HG02981 (cell line): ENCODE measurements at regions not wholly inside any gene's neighbourhood (a gene's known extent, or its start where the extent isn't known, plus 50 kb on each side); places are given as distances from the start of the nearest gene placed in this dataset.

Experiments used
- ATAC-seq: cut with Tn5 transposase; IDR thresholded peaks from one replicate; pipeline ENCODE4 v1.9.1; 2021; ENCODE audit warnings: mild to moderate bottlenecking, moderate library complexity; ENCODE audit not compliant: unreplicated experiment

DNA sequence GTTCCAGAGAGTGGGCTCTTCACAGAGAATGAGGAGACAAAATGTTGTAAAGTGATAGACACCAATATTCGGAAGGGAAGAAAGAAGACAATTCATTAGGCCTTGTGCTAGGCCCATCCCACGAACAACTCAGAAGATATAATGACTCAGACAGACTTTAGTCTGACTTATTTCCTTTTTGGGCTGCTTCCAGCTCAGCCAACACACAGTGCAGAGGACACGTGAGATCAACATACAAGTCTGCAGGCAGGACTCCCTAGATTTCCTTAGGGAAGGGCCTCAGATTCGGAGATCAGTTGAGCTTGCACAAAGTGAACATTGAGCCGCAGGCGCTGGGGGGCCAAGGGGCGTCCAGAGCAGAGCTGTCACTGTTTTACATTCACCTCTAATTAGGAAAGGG lies 290.7 kb upstream of the TENM3 start:
- ATAC-seq, result no peak

DNA sequence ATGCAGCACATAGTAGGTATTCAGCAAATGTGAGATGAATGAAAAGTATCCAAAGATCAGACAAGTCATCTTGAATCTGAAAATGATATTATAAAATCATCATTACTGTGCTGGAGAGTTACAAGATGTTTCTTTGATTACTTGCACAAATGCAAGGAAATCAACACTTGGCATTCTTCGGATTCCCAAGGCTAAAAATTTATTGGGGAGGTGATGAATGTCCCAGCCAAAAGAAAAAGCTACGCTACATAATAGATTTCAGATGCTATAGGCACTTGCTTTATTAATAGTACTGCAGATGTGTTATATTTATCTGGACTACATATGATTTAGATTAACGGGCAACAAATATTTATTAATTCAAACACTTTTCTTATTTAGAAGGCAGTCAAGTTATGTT lies 286.7 kb upstream of the TENM3 start:
- no peak for ATAC-seq

DNA sequence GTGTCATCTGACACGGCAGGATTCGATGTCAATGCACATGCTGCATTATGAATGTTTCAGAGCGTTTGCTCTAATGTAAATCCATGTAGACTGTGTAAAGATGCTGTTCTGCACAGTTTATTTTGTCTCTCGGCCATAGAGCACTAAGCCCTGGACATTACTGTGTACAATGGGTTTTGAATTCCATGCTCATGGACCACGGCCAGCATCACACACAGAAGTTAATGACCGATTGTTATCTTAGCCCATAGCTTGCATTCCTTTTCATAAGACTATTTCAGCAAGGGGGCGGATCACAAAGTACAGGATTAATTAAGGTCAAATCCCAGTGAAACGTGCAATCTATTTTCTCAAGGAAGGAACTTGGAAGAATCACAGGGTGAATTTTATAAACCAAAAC lies 286.1 kb upstream of the TENM3 start:
- ATAC-seq, result no peak

DNA sequence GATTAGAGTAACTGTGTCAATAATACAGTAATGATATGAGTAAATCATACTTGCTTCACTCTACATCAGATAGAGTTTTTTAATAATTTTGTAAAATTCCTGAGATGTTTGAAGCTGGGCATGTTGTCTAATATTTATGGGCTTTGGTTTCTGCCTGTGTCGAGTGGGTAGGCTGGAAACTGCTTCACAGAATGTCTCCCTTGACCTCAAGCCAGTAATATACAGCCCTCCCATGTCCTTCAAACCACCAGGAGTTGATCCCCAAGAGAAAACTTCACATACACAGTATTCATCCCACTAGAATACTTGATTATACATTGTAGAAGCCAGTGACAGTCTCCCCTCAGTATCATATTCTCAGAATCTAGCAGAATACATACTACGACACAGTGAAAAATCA lies 284.8 kb upstream of the TENM3 start:
- no peak for ATAC-seq

GRCh38 chr4:181959121-181959520 lies 284.1 kb upstream of the TENM3 start:
- ATAC-seq, result no peak

GRCh38 chr4:181960384-181960783 lies 282.8 kb upstream of the TENM3 start:
- ATAC-seq, result no peak

DNA sequence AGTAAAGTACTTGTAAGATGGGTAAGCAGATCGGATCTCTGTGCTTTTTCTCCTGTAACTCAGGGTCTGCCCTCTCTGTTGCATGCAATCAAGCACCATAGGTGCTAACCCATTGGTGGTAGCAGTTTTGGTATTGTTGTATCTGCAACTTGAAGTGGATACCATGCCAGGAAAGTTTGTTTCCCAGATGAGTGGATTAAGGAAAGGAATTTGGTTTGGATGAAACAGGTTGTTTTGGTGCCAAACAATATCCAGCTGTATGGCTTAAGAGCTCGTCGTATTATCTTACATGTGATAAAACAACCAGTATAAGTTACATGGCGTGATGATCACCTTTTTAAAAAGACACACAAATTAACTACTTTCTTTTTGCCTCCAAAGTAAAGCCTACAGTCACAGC lies 280.9 kb upstream of the TENM3 start:
- no peak for ATAC-seq

GRCh38 chr4:181964731-181965130 lies 278.5 kb upstream of the TENM3 start:
- ATAC-seq, result no peak

DNA sequence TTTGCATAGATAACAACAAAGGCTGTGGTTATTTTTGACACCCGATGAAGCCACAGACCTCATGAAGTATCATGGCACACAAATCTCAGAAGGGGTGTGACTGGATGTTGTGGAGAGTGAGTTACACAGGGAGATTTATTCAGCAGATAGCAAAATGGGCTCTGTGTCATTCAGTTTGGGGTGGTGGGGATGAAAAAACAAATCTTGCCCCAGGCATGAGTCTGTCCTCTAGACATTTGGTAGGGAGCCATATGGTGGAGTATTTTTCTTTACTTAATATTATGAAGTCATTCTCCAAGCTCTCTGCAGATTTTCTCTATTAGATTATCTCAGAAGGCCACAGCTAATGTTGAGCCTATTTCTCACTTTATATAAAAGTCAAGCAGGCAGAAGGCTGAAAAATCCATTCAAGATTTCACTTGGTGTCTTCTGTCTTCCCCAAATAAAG lies 277.1 kb upstream of the TENM3 start:
- ATAC-seq, result no peak

GRCh38 chr4:181967401-181967800 lies 275.8 kb upstream of the TENM3 start:
- ATAC-seq, result no peak

DNA sequence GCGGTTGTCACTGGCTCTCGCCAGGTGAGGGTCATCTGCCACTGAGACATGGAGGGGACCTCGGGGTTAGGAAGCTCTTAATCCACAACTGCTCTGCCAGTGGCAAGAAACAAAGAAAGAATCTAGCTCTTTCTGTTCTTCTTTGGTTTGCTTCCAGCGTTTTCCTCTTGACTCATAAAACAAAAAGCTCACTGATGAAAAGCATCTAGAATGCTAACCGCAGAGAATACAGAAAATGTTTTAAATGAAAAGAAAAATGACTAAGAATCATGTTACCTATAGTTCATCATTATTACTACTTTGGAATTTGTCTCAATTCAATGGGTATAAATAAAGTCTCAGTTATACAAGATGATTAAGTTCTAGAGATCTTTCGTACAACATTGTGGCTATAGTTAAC lies 274.8 kb upstream of the TENM3 start:
- ATAC-seq, result no peak

- no peak for ATAC-seq
These were observed 274.1 kb upstream of the TENM3 start for GRCh38 chr4:181969151-181969550.

- no peak for ATAC-seq
These were observed 272.8 kb upstream of the TENM3 start for GRCh38 chr4:181970366-181970765.

DNA sequence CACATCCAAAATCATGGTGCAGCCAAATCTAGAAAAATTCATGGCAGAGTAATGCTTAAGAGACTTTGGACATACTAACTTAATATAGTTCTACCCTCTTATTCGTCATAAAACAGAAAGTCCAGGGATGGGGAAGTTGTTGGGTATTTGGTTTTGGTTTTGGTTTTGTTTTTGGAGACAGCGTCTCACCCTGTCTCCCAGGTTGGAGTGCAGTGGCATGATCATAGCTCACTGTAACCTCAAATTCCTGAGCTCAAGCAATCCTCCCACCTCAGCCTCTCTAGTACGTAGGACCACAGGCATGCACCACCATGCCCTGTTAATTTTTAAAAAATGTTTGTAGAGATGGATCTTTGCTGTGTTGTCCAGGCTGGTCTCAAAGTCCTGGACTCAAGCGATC lies 271.8 kb upstream of the TENM3 start:
- ATAC-seq, result peak; percentile 65

- no peak for ATAC-seq
These were observed 271.2 kb upstream of the TENM3 start for GRCh38 chr4:181971973-181972372.

GRCh38 chr4:181976764-181977163 lies 266.4 kb upstream of the TENM3 start:
- ATAC-seq, result no peak

GRCh38 chr4:181982437-181982836 lies 260.8 kb upstream of the TENM3 start:
- ATAC-seq, result no peak

DNA sequence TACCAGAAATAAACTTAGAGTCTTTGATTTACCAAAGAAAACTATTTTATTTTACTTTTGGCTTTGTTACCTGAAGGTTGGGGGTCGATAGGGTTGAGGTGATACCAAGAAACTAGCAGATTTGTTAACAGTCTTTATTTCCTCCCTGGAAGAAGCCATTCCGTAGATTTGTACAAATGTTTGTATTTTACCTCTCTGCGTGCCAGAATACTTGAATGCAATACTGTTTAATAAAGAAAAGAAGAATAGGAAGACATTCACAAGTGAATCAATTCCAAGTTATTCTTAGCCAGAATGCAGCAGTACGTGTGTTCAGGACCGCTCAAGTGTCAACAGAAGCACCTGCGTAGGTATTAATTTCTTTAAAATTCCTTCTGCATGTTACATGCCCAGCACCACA lies 260.3 kb upstream of the TENM3 start:
- no peak for ATAC-seq

GRCh38 chr4:181987392-181987791 lies 255.8 kb upstream of the TENM3 start:
- no peak for ATAC-seq

DNA sequence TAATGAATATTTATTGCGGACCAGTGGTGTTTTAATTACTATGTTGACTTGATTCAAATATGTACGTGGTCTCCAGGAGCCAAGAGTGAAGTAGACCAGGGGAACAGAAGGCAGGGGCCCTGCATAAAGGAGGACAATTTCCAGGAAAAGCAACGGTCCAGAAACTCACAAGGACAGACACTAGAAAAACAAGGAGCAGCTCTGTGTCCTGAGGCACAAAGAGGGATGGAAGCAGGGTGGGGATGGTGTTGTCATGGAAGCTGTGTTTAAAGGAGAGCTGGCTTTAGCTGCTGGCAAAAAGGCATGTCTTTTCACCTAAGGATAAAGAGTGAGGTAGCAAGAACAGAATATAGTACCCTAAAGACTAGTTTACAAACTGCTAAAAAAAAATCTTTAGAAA lies 254.1 kb upstream of the TENM3 start:
- no peak for ATAC-seq

DNA sequence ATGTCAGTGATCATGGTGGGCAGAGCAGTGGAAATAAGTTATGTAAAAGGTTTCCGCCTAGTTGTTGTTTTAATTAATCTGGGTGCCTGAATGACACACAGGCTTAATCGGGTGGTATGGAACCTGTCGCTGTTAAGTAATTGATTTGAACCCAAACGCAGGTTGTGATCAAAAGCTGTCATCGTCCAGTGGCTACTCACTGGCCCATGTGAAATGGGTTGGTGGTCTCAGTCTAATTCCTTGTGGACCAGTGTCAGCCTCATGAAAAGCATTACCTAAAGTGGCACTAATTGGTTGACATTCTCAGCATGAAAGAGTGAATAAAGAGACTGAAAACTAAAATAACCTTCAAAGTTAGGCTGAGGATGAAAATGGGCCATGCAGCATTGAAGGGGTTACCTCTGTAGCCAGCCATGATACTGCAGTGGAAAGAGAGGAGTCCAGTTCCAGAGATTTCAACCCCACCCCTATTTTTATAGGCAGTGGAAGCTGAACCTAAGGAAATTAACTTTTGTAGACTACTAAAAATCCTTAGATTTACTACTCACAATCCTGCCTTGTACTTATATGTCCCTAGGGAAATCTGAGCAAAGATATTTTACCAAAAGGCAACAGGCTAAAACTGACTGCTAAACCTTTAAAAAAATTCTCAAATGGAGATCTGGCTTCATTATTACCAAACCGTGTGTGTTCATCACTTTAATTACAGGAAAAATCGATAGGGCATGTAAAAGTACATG lies 251.7 kb upstream of the TENM3 start:
- no peak for ATAC-seq

DNA sequence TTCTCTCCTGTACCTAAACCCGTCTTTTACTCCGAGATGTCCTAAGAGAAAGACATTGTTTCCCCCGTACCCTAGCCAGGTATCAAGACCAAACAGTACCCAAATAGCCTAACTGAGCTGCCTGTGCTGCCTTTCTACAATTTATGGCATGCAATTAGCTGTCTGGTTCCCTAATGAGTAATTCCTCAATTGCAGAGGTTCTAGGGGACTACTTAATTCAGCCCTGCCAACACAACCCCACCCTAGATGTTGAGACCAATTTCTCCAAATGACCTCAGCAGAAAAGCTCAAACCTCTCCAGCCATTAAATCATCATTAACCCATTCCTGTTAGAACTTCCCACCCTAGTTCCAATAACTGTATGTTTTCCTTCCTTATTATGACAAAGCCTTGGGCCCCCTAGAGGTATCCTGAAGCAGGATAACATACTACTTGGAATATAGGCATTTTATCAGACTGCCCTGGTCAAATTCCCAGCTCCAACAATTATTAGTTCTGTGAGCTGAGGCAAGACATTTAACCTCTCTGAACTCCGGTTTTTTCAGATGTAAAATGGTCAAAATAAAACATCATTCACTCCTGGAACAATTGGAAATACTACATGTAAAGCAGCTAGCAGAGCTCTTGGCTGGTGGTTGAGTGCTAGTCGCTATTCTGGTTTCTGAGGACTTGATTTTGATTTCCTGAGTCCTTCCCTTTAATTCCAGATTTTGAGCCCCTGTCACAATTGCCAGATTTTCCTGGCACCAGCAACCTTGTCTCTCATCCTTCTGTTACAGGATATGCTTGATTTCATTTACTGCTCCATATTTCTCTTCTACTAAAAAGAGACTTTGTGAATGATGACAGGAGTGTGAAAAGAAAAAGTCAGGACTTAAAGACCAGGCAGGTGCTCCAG lies 244.6 kb upstream of the TENM3 start:
- ATAC-seq, result no peak
